ENCODE measurements at regions not wholly inside any gene's neighbourhood (a gene's known extent, or its start where the extent isn't known, plus 50 kb on each side); places are given as distances from the start of the nearest gene placed in this dataset.
A peak's percentile ranks its signal among the peaks of the same experiment; 100 is the strongest.

- no peaks in the 10 kb centered on the region for H3K27me3 ChIP-seq (replicated peaks; ENCODE audit: control insufficient read depth, insufficient read depth, low read length)
Measured at GRCh38 chr10:55242544-55242943, 441.5 kb upstream of the PCDH15 start.

DNA sequence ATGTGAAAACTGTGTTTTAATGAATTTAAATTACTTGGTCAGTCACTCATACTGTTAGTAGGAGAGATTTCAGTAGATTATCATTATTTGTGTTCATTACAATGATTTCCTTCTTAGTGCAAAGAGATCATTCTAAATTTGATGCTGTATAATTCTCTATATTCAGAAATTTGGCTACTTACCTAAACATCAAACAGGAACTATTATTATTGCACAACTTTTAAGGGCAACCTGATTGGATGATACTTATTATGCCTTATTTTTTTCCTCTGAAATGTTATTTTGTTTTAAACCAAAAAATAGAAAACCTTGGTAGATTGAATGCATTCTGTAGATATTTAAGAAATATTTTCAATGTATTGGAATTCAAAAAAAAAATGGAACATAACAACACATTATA, 436.4 kb upstream of the PCDH15 start:
- H3K9me3 ChIP-seq (ENCODE audit: control insufficient read depth, low read length) = peaks cover 5% of the 10 kb centered on the region
- H3K27me3 ChIP-seq (replicated peaks; ENCODE audit: control insufficient read depth, insufficient read depth, low read length) = no peaks in the 10 kb centered on the region
- no peak overlapping the region for H3K9ac ChIP-seq (ENCODE audit: low read length)
- no peak overlapping the region for H3K4me3 ChIP-seq (ENCODE audit: low read length)
- no peaks in the 10 kb centered on the region for H3K36me3 ChIP-seq (ENCODE audit: control insufficient read depth, insufficient read depth, low read length, severe bottlenecking)
- peaks cover 2% of the 10 kb centered on the region for H3K4me1 ChIP-seq (ENCODE audit: control insufficient read depth, insufficient read depth, low read length)
- no peak for DNase-seq (ENCODE audit: low read depth)

More at GRCh38 chr10:55242544-55242943, 441.5 kb upstream of the PCDH15 start:
- DNase-seq (ENCODE audit: low read depth) = no peak
- Histone ChIP-seq H3K36me3 (ENCODE audit: control insufficient read depth, insufficient read depth, low read length, severe bottlenecking) (no peaks in the 10 kb centered on the region), H3K4me3 (ENCODE audit: low read length) (no peak overlapping the region), H3K9ac (ENCODE audit: low read length) (no peak overlapping the region), H3K4me1 (ENCODE audit: control insufficient read depth, insufficient read depth, low read length) (no peaks in the 10 kb centered on the region), H3K9me3 (ENCODE audit: control insufficient read depth, low read length) (peaks cover 5% of the 10 kb centered on the region)

DNA sequence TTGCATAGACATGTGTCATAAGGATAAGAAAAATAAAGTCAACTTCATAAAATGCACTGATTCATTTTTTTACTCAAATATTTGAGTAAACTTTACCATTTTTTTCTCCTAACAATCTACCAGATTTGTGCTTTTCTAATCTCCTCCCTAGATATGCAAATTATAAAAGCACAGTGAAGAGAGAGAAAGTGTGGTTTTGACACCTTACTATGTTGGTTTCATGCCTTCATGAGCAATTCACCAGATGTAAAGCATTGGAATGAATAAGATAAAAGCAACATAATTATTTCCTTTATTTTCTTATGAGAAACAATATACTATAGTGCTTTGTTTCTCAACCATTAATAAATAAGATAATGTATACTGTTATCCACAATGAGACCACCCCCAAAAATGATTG, 432.5 kb upstream of the PCDH15 start:
- Histone ChIP-seq H3K9me3 (ENCODE audit: control insufficient read depth, low read length) (no peaks in the 10 kb centered on the region), H3K36me3 (ENCODE audit: control insufficient read depth, insufficient read depth, low read length, severe bottlenecking) (no peaks in the 10 kb centered on the region), H3K9ac (ENCODE audit: low read length) (peak overlapping the region; percentile 55), H3K27me3 (replicated peaks; ENCODE audit: control insufficient read depth, insufficient read depth, low read length) (no peaks in the 10 kb centered on the region), H3K4me1 (ENCODE audit: control insufficient read depth, insufficient read depth, low read length) (peaks cover 2% of the 10 kb centered on the region), H3K4me3 (ENCODE audit: low read length) (peak overlapping the region; percentile 69)
- no peak for DNase-seq (ENCODE audit: low read depth)

DNA sequence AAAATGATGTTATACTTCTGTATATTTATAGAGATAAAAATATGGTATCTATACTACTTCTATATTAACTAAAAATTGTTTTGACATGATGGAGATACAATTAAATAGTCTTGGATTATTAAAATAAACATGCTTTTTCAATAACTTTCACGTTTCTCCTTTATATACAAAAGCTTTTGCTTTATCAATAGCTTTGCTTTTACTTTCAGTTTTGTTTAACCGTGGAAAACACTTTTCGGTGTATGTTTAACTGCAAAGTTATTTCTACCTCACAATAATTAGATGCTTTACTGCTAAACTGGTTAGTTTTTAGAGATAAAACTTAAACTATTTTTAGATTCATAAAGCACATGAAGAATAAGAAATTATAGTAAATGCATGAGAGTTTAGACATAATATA, 432.1 kb upstream of the PCDH15 start:
- Histone ChIP-seq H3K9ac (ENCODE audit: low read length) (peak overlapping the region; percentile 55), H3K36me3 (ENCODE audit: control insufficient read depth, insufficient read depth, low read length, severe bottlenecking) (no peaks in the 10 kb centered on the region), H3K4me3 (ENCODE audit: low read length) (peak overlapping the region; percentile 69), H3K27me3 (replicated peaks; ENCODE audit: control insufficient read depth, insufficient read depth, low read length) (no peaks in the 10 kb centered on the region), H3K9me3 (ENCODE audit: control insufficient read depth, low read length) (no peaks in the 10 kb centered on the region), H3K4me1 (ENCODE audit: control insufficient read depth, insufficient read depth, low read length) (peaks cover 2% of the 10 kb centered on the region)
- no peak for DNase-seq (ENCODE audit: low read depth)

GRCh38 chr10:55232553-55232952, 431.5 kb upstream of the PCDH15 start:
- no peak for DNase-seq (ENCODE audit: low read depth)
- Histone ChIP-seq H3K9ac (ENCODE audit: low read length) (no peak overlapping the region), H3K9me3 (ENCODE audit: control insufficient read depth, low read length) (no peaks in the 10 kb centered on the region), H3K4me3 (ENCODE audit: low read length) (peak overlapping the region; percentile 69), H3K4me1 (ENCODE audit: control insufficient read depth, insufficient read depth, low read length) (peaks cover 2% of the 10 kb centered on the region), H3K36me3 (ENCODE audit: control insufficient read depth, insufficient read depth, low read length, severe bottlenecking) (no peaks in the 10 kb centered on the region), H3K27me3 (replicated peaks; ENCODE audit: control insufficient read depth, insufficient read depth, low read length) (no peaks in the 10 kb centered on the region)

- Histone ChIP-seq H3K27me3 (replicated peaks; ENCODE audit: control insufficient read depth, insufficient read depth, low read length) (no peaks in the 10 kb centered on the region), H3K9me3 (ENCODE audit: control insufficient read depth, low read length) (no peaks in the 10 kb centered on the region), H3K4me3 (ENCODE audit: low read length) (no peak overlapping the region), H3K9ac (ENCODE audit: low read length) (no peak overlapping the region), H3K4me1 (ENCODE audit: control insufficient read depth, insufficient read depth, low read length) (peaks cover 2% of the 10 kb centered on the region), H3K36me3 (ENCODE audit: control insufficient read depth, insufficient read depth, low read length, severe bottlenecking) (no peaks in the 10 kb centered on the region)
- DNase-seq (ENCODE audit: low read depth) = no peak
Measured at GRCh38 chr10:55227967-55228366, 426.9 kb upstream of the PCDH15 start.

DNA sequence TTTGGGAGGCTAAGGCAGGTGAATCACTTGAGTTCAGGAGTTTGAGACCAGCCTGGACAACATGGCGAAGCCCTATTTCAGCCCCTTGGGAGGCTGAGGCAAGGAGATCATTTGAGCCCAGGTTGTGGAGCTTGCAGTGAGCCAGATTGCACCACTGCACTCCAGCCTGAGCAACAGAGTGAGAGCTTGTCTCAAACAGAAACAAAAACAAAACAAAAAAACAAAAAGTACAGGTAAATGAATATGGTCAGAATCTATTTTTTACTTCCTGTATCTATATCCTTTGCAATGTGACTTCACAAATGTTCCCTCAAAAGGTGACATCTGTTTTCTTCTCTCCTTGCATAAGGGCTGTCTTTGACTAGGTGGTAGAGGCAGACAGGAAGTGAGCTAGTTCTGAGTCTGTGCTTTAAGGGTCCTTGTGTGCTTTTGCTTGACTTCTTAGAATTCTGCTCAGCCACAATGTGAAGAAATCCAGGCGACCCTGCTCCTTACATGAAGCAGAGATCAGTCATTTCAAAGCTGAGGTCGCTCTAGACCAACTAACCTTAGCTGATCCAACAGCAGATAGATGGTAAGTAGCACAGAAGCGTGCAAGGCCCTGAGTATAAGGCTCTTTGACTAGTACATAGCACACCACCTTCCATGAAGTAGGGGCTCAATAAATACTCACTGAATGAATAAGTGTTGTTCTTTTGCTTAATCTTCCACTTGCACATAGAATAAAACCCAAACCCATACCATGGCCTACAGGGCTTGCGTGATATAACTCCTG, 423.2 kb upstream of the PCDH15 start:
- Histone ChIP-seq H3K9ac (ENCODE audit: low read length) (no peak overlapping the region), H3K4me1 (ENCODE audit: control insufficient read depth, insufficient read depth, low read length) (no peaks in the 10 kb centered on the region), H3K36me3 (ENCODE audit: control insufficient read depth, insufficient read depth, low read length, severe bottlenecking) (no peaks in the 10 kb centered on the region), H3K9me3 (ENCODE audit: control insufficient read depth, low read length) (no peaks in the 10 kb centered on the region), H3K27me3 (replicated peaks; ENCODE audit: control insufficient read depth, insufficient read depth, low read length) (no peaks in the 10 kb centered on the region), H3K4me3 (ENCODE audit: low read length) (no peak overlapping the region)
- no peak for DNase-seq (ENCODE audit: low read depth)

- no peak for DNase-seq (ENCODE audit: low read depth)
- H3K4me3 ChIP-seq (ENCODE audit: low read length) = no peak overlapping the region
- no peaks in the 10 kb centered on the region for H3K27me3 ChIP-seq (replicated peaks; ENCODE audit: control insufficient read depth, insufficient read depth, low read length)
- H3K9me3 ChIP-seq (ENCODE audit: control insufficient read depth, low read length) = no peaks in the 10 kb centered on the region
- no peaks in the 10 kb centered on the region for H3K4me1 ChIP-seq (ENCODE audit: control insufficient read depth, insufficient read depth, low read length)
- no peaks in the 10 kb centered on the region for H3K36me3 ChIP-seq (ENCODE audit: control insufficient read depth, insufficient read depth, low read length, severe bottlenecking)
- no peak overlapping the region for H3K9ac ChIP-seq (ENCODE audit: low read length)
Measured at GRCh38 chr10:55223352-55223751, 422.3 kb upstream of the PCDH15 start.

DNA sequence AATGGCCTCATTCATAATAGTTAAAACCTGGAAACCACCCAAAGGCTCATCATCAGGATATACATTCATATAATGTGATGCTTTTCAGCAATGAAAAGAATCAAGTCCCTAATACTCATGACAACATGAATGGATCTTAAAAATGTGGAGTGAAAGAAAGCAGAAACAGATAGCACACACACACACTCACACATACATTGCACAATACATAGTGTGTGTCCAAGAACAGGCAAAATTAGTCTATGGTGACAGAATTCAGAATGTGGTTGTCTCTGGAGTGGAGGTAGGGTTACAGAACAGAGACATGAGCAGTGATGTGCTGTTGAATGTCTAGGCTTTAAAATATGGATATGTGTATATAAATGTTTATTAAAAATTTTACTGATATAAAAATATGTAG, 419.9 kb upstream of the PCDH15 start:
- H3K36me3 ChIP-seq (ENCODE audit: control insufficient read depth, insufficient read depth, low read length, severe bottlenecking) = no peaks in the 10 kb centered on the region
- no peaks in the 10 kb centered on the region for H3K9me3 ChIP-seq (ENCODE audit: control insufficient read depth, low read length)
- no peak overlapping the region for H3K4me3 ChIP-seq (ENCODE audit: low read length)
- no peaks in the 10 kb centered on the region for H3K4me1 ChIP-seq (ENCODE audit: control insufficient read depth, insufficient read depth, low read length)
- no peaks in the 10 kb centered on the region for H3K27me3 ChIP-seq (replicated peaks; ENCODE audit: control insufficient read depth, insufficient read depth, low read length)
- H3K9ac ChIP-seq (ENCODE audit: low read length) = no peak overlapping the region
- no peak for DNase-seq (ENCODE audit: low read depth)

DNA sequence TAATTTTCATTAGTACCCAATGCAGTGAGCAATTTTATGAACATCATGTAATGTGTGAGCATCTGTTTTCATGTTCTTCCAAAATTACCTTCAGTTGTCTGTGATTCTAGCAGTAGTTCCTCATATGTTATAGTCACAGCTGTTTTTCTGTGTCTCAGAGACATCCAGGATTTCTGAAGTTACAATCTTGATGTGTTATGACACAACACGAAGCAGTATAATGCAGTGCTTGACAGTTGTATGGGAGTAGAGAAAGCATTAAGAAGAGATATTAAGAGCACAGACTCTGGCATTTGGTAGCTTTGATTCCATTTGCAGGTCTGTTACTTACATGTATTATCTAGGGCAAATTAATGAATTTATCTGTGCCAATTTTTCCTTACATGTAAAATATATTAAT, 414.7 kb upstream of the PCDH15 start:
- Histone ChIP-seq H3K4me3 (ENCODE audit: low read length) (no peak overlapping the region), H3K9ac (ENCODE audit: low read length) (no peak overlapping the region), H3K4me1 (ENCODE audit: control insufficient read depth, insufficient read depth, low read length) (no peaks in the 10 kb centered on the region), H3K27me3 (replicated peaks; ENCODE audit: control insufficient read depth, insufficient read depth, low read length) (no peaks in the 10 kb centered on the region), H3K36me3 (ENCODE audit: control insufficient read depth, insufficient read depth, low read length, severe bottlenecking) (no peaks in the 10 kb centered on the region), H3K9me3 (ENCODE audit: control insufficient read depth, low read length) (no peaks in the 10 kb centered on the region)
- no peak for DNase-seq (ENCODE audit: low read depth)

DNA sequence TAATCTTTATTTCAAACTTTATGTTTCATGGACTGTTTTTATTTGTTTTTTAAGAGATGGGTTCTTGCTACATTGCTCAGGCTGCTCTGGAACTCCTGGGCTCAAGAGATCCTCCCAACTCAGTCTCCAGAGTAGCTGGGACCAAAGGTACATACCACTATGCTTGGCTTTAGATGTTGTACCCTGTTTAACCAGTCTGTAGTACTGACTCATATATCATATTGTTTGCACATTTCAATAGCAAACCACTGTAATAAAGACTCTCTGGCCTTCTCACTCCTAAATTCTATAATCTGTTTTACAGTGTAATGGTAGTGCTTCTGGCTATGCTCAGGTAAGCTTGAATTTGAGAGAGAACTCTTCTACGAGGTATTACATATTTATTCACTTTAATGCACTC, 413.6 kb upstream of the PCDH15 start:
- H3K27me3 ChIP-seq (replicated peaks; ENCODE audit: control insufficient read depth, insufficient read depth, low read length) = no peaks in the 10 kb centered on the region
- H3K9me3 ChIP-seq (ENCODE audit: control insufficient read depth, low read length) = no peaks in the 10 kb centered on the region
- no peaks in the 10 kb centered on the region for H3K36me3 ChIP-seq (ENCODE audit: control insufficient read depth, insufficient read depth, low read length, severe bottlenecking)
- no peak overlapping the region for H3K4me3 ChIP-seq (ENCODE audit: low read length)
- no peak overlapping the region for H3K9ac ChIP-seq (ENCODE audit: low read length)
- H3K4me1 ChIP-seq (ENCODE audit: control insufficient read depth, insufficient read depth, low read length) = no peaks in the 10 kb centered on the region
- DNase-seq (ENCODE audit: low read depth) = no peak

DNA sequence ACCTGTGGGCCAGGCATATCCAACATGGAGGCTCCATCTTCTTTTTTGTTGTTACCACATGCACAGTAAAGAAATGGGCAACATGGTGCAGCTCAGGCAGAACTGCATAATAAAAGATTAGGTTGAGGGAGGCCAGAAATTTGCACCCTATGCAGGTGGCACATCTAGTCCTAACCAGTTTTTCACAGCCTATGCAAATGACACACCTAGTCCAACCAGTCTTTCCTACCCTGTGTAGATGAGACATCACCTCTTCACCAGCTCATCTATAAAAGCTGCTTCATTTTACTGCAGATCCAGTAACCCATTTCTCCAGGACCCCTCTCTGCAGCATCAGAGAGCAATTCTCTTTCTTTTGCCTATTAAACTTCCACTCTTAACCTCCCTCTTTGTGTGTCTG, 411.0 kb upstream of the PCDH15 start:
- Histone ChIP-seq H3K4me1 (ENCODE audit: control insufficient read depth, insufficient read depth, low read length) (no peaks in the 10 kb centered on the region), H3K4me3 (ENCODE audit: low read length) (no peak overlapping the region), H3K27me3 (replicated peaks; ENCODE audit: control insufficient read depth, insufficient read depth, low read length) (no peaks in the 10 kb centered on the region), H3K9ac (ENCODE audit: low read length) (no peak overlapping the region), H3K9me3 (ENCODE audit: control insufficient read depth, low read length) (no peaks in the 10 kb centered on the region), H3K36me3 (ENCODE audit: control insufficient read depth, insufficient read depth, low read length, severe bottlenecking) (no peaks in the 10 kb centered on the region)
- DNase-seq (ENCODE audit: low read depth) = no peak

All from adipocyte (in vitro differentiated cells).